ENCODE measurements at regions not wholly inside any gene's neighbourhood (a gene's known extent, or its start where the extent isn't known, plus 50 kb on each side); places are given as distances from the start of the nearest gene placed in this dataset.

- TF ChIP-seq CTCF (conservative IDR thresholded peaks at IDR 0.05) (no peak), EZH2 (IDR thresholded peaks at IDR 0.05; ENCODE audit: low read depth) (no peak)
These were observed 571.6 kb upstream of the ARPP21 start for GRCh38 chr3:35067750-35068149.
